ENCODE measurements at regions not wholly inside any gene's neighbourhood (a gene's known extent, or its start where the extent isn't known, plus 50 kb on each side); places are given as distances from the start of the nearest gene placed in this dataset.

- TF ChIP-seq TAF1 (IDR thresholded peaks at IDR 0.05; ENCODE audit: borderline replicate concordance, low read depth, low read length) (no peak), POLR2A (IDR thresholded peaks at IDR 0.05; ENCODE audit: low read depth, low read length) (no peak), POLR2AphosphoS5 (IDR thresholded peaks at IDR 0.05; ENCODE audit: low read depth, low read length) (no peak)
These were observed 54.1 kb upstream of the SASH1 start for GRCh38 chr6:148288541-148288940.
